GM19238 (cell line): ENCODE measurements at regions not wholly inside any gene's neighbourhood (a gene's known extent, or its start where the extent isn't known, plus 50 kb on each side); places are given as distances from the start of the nearest gene placed in this dataset.
"Not testable (repeated sequence)": the region's sequence is repeated elsewhere in the genome, so short reads cannot be mapped to it uniquely, and the experiment has no call there.

ENCODE experiments used
- DNase-seq: peaks from one replicate; pipeline ENCODE4 v3.0.0; 2011; ENCODE audit warnings: low spot score; ENCODE audit not compliant: insufficient read length

- no peak for DNase-seq
Measured at GRCh38 chr3:15851735-15852134, 54.0 kb upstream of the ANKRD28 start.

- DNase-seq: peak; percentile 67
Measured at GRCh38 chr3:15858547-15859506, 61.0 kb upstream of the ANKRD28 start.

- DNase-seq: peak; percentile 74
Measured at GRCh38 chr3:15859507-15860013, 61.8 kb upstream of the ANKRD28 start.

- peak; percentile 54 for DNase-seq
Measured at GRCh38 chr3:15860014-15860934, 62.5 kb upstream of the ANKRD28 start.

GRCh38 chr3:15861163-15861562 lies 63.4 kb upstream of the ANKRD28 start:
- DNase-seq: no peak

GRCh38 chr3:15872807-15873206 lies 75.0 kb upstream of the ANKRD28 start:
- no peak for DNase-seq

- no peak for DNase-seq
Measured at GRCh38 chr3:15873415-15873814, 75.6 kb upstream of the ANKRD28 start.

GRCh38 chr3:15875016-15875689 lies 77.4 kb upstream of the ANKRD28 start:
- no peak for DNase-seq

GRCh38 chr3:15876669-15877068 lies 78.9 kb upstream of the ANKRD28 start:
- no peak for DNase-seq

GRCh38 chr3:15877813-15878212 lies 80.0 kb upstream of the ANKRD28 start:
- no peak for DNase-seq

- DNase-seq: not testable (repeated sequence)
Measured at GRCh38 chr3:15879787-15880186, 82.0 kb upstream of the ANKRD28 start.

- no peak for DNase-seq
Measured at GRCh38 chr3:15882577-15882976, 84.8 kb upstream of the ANKRD28 start.

- no peak for DNase-seq
Measured at GRCh38 chr3:15884132-15884531, 86.4 kb upstream of the ANKRD28 start.

- no peak for DNase-seq
Measured at GRCh38 chr3:15886521-15886920, 88.7 kb upstream of the ANKRD28 start.

- no peak for DNase-seq
Measured at GRCh38 chr3:15887261-15887660, 89.5 kb upstream of the ANKRD28 start.

GRCh38 chr3:15889936-15890335 lies 92.2 kb upstream of the ANKRD28 start:
- no peak for DNase-seq

- DNase-seq: no peak
Measured at GRCh38 chr3:15892311-15893227, 94.8 kb upstream of the ANKRD28 start.

GRCh38 chr3:15894382-15894781 lies 96.6 kb upstream of the ANKRD28 start:
- DNase-seq: no peak

GRCh38 chr3:15896500-15896899 lies 98.7 kb upstream of the ANKRD28 start:
- DNase-seq: no peak

GRCh38 chr3:15899388-15899787 lies 101.6 kb upstream of the ANKRD28 start:
- no peak for DNase-seq
